ENCODE measurements at regions not wholly inside any gene's neighbourhood (a gene's known extent, or its start where the extent isn't known, plus 50 kb on each side); places are given as distances from the start of the nearest gene placed in this dataset.
"Not testable (repeated sequence)": the region's sequence is repeated elsewhere in the genome, so short reads cannot be mapped to it uniquely, and the experiment has no call there.

GRCh38 chr18:70395771-70396170 lies 106.9 kb downstream of the SOCS6 start:
- TF ChIP-seq CTCF (conservative IDR thresholded peaks at IDR 0.05 in 1 of 2, IDR thresholded peaks at IDR 0.05 in 1 of 2; ENCODE audit: extremely low read depth in 1 of 2, insufficient read depth in 1 of 2, low read depth in 1 of 2, low read length in 2 of 2); EZH2 (IDR thresholded peaks at IDR 0.05; ENCODE audit: borderline replicate concordance, low read length): not testable (repeated sequence)

Data from mammary epithelial cell (primary cell).